Calu3 (cell line): ENCODE measurements at regions not wholly inside any gene's neighbourhood (a gene's known extent, or its start where the extent isn't known, plus 50 kb on each side); places are given as distances from the start of the nearest gene placed in this dataset.

ENCODE experiments used
- BruUV-seq: library from RNA; stranded (reverse); fragments of 400-500 nt; replicated peaks from 2 replicates; lab custom pipeline; 2021; lab: Mats Ljungman, UMichigan
- CTCF ChIA-PET: fragments of 300-600 bp; sonication (Branson Sonifier 250); formaldehyde crosslinking; loops from one replicate; lab custom pipeline; 2022; ENCODE audit warnings: antibody characterized with exemption; lab: Charles Lee
- DNase-seq: peaks from one replicate; pipeline ENCODE4 v3.0.0; 2022
- H3K27ac Mint-ChIP-seq: one replicate; pipeline ENCODE4 v1.8.0; 2022; ENCODE audit warnings: mixed read lengths; ENCODE audit not compliant: unreplicated experiment
- H3K27me3 Mint-ChIP-seq: one replicate; pipeline ENCODE4 v1.8.0; 2022; ENCODE audit warnings: mixed read lengths; ENCODE audit not compliant: unreplicated experiment
- H3K36me3 Mint-ChIP-seq: one replicate; pipeline ENCODE4 v1.8.0; 2022; ENCODE audit warnings: mild to moderate bottlenecking, moderate library complexity, mixed read lengths; ENCODE audit not compliant: insufficient read depth, unreplicated experiment
- H3K4me1 Mint-ChIP-seq: one replicate; pipeline ENCODE4 v1.8.0; 2022; ENCODE audit warnings: mild to moderate bottlenecking, low read depth, mixed read lengths; ENCODE audit not compliant: unreplicated experiment
- H3K4me3 Mint-ChIP-seq: one replicate; pipeline ENCODE4 v1.8.0; 2022; ENCODE audit warnings: mild to moderate bottlenecking, low read depth, moderate library complexity, mixed read lengths; ENCODE audit not compliant: unreplicated experiment
- H3K9me3 Mint-ChIP-seq: one replicate; pipeline ENCODE4 v1.8.0; 2022; ENCODE audit warnings: low read depth, mixed read lengths; ENCODE audit not compliant: unreplicated experiment
- CTCF ChIP-seq: fragments of 200-600 bp; IDR thresholded peaks from one replicate; pipeline ENCODE4 v1.8.0; 2022; ENCODE audit warnings: antibody characterized with exemption; ENCODE audit not compliant: unreplicated experiment
- intact Hi-C: fragments of 100-400 bp; cut with micrococcal nuclease; formaldehyde crosslinking; loops from one replicate; pipeline ENCODE4 v1.10.0; 2022; ENCODE audit not compliant: unreplicated experiment

GRCh38 chr5:109604758-109605157, 85.0 kb upstream of the MAN2A1 start:
- no TSS peak for BruUV-seq
- Mint-ChIP-seq H3K9me3 (no peaks in the 10 kb centered on the region), H3K27me3 (peaks cover 15% of the 10 kb centered on the region), H3K36me3 (no peaks in the 10 kb centered on the region), H3K4me3 (no peak overlapping the region), H3K27ac (no peak overlapping the region), H3K4me1 (no peaks in the 10 kb centered on the region)
- DNase-seq: no peak
- intact Hi-C loops: no loop called here
- CTCF ChIA-PET: interaction anchor here (0.7 kb wide), 1 partner anchor 45 kb away, joined by 3 read pairs; no protein-coding TSS in a partner anchor
- TF ChIP-seq CTCF: no peak

GRCh38 chr5:109601736-109602135, 88.0 kb upstream of the MAN2A1 start:
- Mint-ChIP-seq H3K4me1 (no peaks in the 10 kb centered on the region), H3K36me3 (no peaks in the 10 kb centered on the region), H3K27ac (no peak overlapping the region), H3K9me3 (no peaks in the 10 kb centered on the region), H3K4me3 (no peak overlapping the region), H3K27me3 (peaks cover 15% of the 10 kb centered on the region)
- no peak for TF ChIP-seq CTCF
- no peak for DNase-seq
- CTCF ChIA-PET: no interaction called here
- BruUV-seq: no TSS peak
- intact Hi-C loops: no loop called here

GRCh38 chr5:109597893-109598292, 91.8 kb upstream of the MAN2A1 start:
- H3K4me3 Mint-ChIP-seq: no peak overlapping the region
- CTCF ChIA-PET: no interaction called here
- H3K27me3 Mint-ChIP-seq: no peaks in the 10 kb centered on the region
- no peaks in the 10 kb centered on the region for H3K9me3 Mint-ChIP-seq
- H3K4me1 Mint-ChIP-seq: no peaks in the 10 kb centered on the region
- no peak overlapping the region for H3K27ac Mint-ChIP-seq
- no peak for DNase-seq
- intact Hi-C loops: no loop called here
- TF ChIP-seq CTCF: no peak
- no TSS peak for BruUV-seq
- H3K36me3 Mint-ChIP-seq: no peaks in the 10 kb centered on the region

GRCh38 chr5:109594217-109594616, 95.5 kb upstream of the MAN2A1 start:
- Mint-ChIP-seq H3K36me3 (no peaks in the 10 kb centered on the region), H3K4me3 (no peak overlapping the region), H3K4me1 (no peaks in the 10 kb centered on the region), H3K27me3 (no peaks in the 10 kb centered on the region), H3K9me3 (no peaks in the 10 kb centered on the region), H3K27ac (no peak overlapping the region)
- no peak for DNase-seq
- TF ChIP-seq CTCF: no peak
- CTCF ChIA-PET: no interaction called here
- intact Hi-C loops: no loop called here
- BruUV-seq: no TSS peak

- Mint-ChIP-seq H3K4me1 (no peaks in the 10 kb centered on the region), H3K4me3 (no peak overlapping the region), H3K36me3 (no peaks in the 10 kb centered on the region), H3K9me3 (no peaks in the 10 kb centered on the region), H3K27me3 (no peaks in the 10 kb centered on the region), H3K27ac (no peak overlapping the region)
- intact Hi-C loops: no loop called here
- no peak for TF ChIP-seq CTCF
- no peak for DNase-seq
- no TSS peak for BruUV-seq
- CTCF ChIA-PET: no interaction called here
Measured at GRCh38 chr5:109590799-109591198, 98.9 kb upstream of the MAN2A1 start.
